ENCODE measurements at regions not wholly inside any gene's neighbourhood (a gene's known extent, or its start where the extent isn't known, plus 50 kb on each side); places are given as distances from the start of the nearest gene placed in this dataset.

DNA sequence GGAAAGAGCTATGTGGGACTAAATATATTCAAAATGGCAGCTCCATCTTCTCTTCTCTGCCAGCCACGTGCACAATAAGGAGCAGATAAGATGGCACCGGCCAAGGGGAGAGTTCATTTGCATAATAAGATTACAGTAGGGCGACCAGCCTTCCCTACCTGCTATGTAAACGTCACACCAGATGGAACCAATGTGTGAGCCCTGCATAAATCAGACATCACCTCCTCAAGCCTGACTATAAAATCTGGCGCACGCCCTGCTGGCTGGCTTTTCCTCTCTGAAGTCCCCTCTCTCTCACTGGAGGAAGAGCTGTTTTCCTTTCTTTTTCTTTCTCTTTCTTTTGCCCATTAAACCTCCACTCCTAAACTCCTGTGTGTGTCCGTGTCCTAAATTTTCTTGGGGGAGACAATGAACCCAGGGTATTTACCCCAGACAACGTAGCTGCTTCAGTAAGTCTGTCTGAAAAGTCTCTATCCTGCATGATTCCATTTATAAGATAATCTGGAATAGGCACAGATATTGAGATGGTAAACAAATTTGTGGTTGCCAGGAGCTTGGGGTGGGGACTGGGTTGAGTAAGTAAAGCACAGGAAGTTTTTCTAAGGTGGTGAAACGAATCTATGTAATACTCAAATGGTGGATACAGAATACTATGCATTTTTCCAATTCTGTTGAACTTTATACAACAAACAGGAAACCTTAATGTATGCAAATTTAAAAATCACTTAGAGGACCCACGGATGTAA, 670.0 kb upstream of the KIRREL3 start:
- no peak for DNase-seq

DNA sequence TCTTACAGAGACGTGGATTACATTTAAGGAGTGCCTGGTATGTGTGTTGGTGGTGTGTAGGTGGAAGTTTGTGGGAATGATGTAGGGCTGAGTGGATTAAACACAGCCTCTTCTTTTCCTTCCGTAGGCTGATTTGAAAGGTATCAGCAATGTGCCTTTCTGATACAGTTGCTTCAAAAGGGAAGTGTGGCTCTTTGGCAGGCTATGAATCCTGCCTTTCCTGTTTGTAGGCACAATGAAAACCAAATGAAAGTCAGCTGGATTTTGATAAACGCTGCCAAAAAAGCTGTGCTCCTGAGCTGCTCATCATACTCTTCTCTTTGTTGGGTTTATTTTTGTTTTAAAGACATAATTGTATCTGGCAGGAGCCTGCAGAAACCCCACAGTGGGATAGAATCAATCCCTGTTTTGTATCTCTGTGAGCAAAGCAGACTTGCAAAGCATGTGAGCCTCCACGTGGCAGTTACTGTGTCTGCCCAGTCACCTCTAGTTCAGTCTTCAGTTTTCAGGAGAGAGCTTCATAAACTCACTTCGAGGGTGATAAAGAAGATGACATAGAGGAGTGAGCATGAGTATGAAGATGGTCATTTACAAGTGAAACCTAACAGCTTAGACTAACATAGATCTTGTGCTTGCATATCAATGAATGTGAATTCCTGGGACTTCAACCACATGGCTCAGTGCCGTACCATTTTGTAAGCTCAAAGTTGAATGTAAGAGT, 655.7 kb upstream of the KIRREL3 start:
- DNase-seq, result no peak

DNA sequence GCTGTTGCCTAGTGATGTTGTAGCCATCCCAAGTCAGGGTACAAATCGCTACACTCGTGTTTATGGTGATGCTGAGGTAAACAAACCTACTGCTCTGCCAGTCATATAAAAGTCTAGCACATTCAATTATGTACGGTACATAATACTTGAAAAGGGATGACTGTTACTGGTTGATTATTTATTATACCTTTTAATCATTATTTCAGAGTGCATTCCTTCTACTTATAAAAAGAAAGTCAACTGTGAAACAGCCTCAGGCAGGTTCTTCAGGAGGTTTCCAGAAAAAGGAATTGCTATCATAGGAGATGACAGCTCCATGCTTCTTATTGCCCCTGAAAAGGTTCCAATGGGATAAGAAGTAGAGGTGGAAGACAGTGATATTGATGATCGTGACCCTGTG, 652.5 kb upstream of the KIRREL3 start:
- no peak for DNase-seq

DNA sequence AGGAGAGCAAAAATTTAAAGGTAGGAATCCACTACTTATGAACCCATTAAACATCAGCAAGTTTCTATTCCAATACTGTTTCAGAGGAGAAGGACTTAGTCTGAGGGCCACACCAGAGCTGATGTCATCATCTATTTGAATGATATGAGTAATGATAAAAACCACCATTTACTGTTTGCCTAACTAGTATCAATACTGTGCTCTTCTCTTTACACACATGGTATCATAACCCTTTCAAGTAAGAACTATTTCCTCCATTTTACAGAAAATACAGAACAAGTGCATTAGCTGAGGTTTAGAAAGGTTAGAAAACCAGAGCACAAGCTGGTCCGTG, 651.3 kb upstream of the KIRREL3 start:
- DNase-seq, result no peak

DNA sequence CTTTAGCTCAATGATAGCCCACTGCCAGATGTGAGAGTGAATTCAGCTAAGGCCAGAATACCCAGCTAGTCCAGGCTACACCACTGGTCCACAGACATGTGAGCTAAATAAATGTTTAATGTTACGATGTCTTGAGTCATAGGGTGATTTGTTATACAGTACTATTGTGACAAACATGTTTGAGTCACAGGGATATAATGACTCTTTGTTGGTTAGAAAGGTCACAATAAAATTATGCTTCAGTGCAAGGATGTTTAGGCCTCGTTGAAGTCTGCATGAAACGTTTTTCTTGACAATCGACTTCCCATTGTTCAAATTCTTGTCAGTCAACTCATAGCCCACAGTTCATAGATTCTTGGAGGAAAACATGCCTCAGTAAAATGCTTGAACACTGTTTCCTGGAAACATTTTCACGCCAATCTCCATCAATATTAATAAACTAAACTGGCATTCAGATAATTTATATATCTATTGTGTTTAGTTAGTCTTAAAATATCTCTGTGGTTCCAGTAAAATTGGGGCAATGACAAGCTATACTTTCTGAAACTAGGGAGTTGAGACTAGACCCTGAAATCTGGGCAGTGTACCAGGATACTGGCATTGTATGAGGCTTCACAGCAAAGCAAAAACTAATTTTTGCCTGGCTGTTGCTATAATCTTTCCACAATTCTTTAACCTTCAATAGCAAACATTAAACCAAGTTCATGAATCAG, 650.8 kb upstream of the KIRREL3 start:
- DNase-seq, result no peak

DNA sequence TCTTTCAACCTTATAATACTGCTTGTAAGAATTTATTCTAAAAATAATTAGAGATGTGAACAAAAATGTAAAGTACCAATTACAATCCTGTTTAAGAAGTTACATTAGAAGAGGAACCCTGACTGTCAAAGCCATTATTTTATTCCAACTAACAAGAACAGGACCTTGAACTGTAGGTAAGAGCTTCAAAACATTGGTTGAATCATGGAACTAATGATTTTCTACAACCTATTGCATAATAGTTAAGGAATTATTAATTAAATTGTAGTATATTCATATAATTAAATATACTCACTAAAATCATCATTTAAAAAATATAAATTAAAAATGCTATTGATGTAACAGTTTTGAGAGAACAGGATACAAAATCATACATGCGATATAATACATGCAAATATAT, 649.4 kb upstream of the KIRREL3 start:
- DNase-seq, result no peak

DNA sequence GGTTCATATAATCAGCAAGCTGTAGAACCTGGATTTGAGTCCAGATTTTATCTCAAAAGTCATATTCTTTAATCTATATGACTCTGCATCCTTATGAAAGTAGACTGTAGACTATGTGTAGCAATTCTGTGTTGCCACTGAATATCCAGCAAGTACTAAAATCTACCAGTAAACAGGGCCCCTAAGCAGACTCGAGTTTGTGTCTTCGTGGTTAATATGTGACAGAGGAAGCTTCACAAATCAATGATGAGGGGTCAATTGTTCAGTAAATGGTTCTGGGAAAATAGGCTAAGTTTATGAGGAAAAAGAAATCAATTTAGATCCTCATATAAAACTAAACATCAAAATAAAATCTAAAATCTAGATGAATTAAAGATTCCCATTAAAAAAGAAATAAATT, 648.5 kb upstream of the KIRREL3 start:
- DNase-seq, result no peak

DNA sequence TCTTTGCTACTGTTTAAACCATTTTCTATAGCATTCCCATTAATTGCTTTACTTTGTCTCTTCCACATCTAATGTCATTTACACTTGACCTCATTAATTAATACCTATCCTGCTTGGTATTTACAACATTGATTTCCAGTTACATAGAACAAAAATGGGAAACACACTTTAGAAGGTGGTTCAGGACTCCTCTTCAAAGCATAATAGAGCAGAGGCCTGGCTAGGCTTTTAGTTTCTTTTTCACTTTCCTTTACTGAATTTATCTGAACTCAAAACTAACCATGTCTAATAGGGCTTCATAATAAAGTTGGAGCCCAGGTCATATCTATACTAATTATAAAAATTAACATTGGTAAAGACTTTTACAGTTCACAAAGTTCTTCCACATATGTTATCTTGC, 648.0 kb upstream of the KIRREL3 start:
- DNase-seq, result no peak

DNA sequence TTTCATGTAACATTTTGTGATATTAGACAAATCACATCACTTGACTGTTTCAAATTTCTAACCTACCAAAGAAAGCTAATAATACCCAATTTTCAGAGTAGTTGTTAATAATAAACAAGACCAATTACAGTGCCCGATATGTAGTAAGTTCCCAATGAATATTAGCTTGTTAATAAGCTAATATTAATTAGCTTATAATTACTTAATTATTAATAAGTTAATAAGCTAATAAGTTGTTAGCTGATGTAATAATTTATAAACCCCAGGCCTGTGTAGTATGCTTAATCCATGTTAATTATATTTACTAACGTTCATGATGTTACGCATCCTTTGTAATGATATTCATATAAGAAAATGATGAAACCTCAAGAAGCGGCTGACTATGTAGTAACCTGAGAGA, 643.8 kb upstream of the KIRREL3 start:
- DNase-seq, result no peak

DNA sequence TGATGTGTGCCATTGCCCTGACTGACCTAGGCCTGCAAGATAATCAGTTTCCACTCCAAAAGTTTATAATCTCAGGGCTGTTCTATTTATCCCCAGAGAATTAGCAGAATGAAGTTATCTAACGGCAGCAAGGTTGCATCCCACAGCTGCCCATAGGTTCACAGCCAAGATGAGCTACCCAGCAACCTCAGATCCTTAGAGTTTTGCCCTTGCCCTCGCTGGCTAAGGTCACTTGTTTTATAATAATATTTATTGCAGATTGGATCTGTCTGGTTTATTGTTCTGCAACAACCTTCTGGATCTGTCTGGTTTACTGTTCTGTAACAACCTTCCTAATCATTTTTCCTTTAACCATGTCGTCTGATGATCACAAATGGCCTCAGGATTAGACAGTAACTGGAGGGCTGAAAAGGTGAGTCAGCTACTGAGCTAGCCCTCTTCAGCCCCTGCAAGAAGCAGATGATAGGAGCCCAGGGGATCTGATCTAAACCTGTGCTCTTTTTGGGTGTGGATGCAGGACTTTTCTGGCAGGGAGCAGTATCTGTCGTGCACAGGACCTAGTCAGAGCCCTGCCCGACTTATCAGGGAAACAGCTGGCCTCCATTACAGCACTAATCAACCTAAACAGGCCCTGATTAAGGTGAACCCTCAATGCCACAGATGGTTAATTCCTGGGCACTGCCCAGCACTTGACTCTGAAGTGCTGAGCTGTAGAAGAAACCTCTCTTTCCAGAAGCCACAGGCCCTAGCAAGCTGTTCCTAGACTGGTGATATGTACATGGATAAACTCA, 642.9 kb upstream of the KIRREL3 start:
- no peak for DNase-seq

DNA sequence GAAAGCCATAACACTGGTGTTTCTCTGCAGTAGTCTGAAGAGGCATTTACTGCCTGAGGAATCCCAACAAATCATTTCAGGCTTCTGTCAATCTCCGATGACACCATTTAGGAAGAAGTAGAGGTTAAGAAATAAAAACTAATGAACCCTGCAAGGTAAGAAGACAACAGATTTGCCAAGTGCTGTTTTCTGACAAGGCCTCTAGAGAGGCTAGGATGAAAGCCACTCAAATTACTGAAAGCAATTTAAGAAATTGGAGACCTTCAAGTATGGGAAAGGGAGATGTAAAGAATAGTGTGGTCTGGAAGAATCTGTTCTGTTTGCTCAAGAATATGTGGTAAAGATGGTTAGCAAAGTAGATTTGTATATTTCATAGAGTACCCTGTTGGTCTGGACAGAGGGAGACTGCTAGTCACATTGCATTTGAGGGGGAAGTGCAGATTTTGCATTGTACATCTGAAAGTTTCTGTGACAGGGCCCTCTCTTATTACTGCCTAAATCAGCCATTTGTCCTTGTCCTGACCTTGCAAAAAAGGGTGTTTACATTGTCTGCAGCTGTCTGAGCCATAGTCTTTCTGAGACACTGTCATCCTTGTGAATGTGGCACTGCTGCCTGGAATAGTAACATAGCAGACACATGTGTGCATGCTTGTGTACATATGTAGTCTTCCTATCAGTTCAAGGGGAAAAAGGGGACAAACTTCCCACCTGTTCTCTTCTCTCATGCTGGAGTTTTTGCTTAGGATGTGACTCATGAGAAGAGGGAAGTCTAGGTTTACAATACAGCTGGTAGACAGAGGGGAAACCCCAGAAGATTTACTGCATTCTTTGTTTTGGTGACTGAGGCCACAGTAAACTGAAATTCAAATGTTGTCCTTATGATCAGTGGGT, 640.2 kb upstream of the KIRREL3 start:
- no peak for DNase-seq

DNA sequence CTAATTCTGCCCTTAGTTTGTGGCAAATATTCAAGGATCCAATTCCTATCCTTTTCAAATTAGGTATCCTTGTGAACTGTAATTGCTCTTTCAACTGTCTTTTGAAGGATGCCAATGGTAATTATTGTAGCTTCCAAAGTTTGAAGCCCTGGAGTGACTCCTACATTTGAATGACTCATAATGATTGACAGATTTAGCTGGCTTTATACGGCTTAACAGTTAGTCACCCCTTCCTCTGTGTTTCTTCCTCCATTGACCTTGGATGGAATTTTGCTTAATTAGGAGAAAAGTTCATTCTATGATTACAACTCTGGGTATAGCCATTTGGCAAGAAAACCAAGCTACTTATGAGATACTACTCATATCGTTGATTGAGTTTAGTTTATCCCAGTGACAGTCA, 639.3 kb upstream of the KIRREL3 start:
- DNase-seq, result no peak

DNA sequence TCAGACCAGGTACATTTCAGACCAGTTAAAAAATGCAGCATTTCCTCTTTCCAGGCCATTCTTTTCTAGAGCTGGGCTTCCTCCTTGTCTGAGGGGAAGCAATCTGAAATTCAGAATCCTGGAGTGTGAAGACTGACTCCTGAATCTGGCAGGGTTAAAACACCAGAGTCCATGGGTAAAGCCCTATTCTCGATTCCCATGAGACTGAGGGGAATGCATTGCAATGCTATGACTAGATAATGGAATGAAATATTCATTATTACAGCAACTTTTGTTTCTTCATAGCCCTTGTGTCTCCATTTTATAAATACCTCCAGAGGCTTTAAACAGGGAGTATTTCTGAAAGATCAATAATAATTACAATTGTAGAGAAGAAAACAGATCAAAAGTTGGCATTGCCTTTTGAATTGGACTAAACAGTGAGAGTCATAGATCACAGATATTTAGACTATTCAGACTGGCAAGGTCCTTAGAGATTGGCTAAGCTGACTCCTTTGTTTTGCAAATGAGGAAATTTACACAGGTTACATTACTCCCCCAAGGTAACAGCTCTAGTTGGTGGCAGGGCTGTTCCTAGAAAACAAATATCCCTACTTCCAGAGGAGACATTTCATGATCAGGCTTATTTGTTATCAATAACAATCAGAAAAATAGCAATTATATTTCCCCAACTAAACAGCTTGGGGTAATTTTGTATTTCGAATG, 632.6 kb upstream of the KIRREL3 start:
- DNase-seq, result no peak

DNA sequence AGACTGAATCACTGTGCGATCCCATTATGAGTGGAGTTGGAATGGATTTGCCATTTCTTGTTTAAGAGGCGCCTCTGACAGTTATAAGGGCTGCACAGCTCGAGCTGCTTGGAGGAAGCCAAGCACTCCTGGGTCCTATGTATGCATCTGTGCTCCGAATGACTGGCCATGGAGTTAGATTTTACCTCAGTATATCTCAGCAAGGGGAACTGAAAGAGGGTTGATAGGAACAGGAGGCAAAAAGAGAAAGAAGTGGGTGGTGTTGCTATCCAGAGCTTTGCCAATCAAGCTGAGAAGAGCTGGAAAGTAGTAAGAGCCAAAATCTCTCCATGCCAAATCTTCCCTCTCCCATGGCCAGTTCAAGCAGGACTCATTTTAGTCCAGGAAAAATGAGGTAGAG, 632.0 kb upstream of the KIRREL3 start:
- no peak for DNase-seq

DNA sequence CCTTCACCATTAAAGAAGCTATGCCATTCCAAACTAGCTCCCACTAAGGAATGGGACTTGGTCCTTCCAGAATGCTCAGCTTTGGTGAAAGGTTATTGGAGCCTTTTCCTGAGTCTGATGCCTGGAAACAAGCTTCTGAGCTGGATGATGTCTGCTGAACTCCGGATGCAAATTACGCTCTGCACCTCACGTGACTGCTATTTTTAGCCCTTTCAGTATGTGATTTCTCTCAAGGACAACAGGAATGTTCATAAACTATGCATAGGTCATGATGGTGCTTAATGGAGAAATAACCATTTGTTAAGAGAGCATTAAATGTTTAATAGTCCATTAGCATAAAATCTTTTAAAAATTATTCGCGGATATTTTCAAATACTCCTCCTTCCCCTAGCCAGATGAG, 631.4 kb upstream of the KIRREL3 start:
- DNase-seq, result no peak

DNA sequence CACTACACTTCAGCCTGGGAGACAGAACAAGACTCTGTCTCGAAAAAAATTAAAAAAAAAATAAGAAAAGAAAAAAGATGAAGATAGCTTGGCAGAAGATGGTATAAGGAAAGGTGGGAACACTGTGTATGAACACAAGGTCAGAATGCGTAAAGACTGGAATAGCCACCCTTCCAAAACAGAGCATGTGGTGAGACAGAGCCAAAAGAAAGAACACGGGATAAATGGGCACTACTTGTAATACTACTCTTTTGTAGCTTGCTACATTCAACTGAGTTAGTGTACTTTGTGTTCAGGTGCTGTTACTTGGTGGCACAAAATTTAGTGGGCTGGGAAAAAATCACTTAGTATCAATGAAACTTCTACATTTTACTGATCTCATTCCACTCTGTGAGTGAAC, 628.6 kb upstream of the KIRREL3 start:
- no peak for DNase-seq

DNA sequence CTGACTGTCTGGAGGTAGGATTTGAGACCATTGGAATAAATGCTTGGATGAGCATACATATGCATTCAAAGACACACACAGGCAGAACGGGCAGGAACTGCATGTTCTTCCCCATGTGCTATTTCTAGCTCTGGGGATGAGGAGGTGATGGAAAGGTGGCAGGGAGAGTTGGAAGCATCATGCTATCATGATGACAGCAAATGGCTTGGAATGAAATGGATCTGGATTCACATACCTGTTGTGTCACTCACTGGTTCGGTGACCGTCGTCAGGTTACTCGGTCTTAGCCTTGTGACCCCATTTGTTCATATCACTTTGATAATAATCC, 627.9 kb upstream of the KIRREL3 start:
- no peak for DNase-seq

DNA sequence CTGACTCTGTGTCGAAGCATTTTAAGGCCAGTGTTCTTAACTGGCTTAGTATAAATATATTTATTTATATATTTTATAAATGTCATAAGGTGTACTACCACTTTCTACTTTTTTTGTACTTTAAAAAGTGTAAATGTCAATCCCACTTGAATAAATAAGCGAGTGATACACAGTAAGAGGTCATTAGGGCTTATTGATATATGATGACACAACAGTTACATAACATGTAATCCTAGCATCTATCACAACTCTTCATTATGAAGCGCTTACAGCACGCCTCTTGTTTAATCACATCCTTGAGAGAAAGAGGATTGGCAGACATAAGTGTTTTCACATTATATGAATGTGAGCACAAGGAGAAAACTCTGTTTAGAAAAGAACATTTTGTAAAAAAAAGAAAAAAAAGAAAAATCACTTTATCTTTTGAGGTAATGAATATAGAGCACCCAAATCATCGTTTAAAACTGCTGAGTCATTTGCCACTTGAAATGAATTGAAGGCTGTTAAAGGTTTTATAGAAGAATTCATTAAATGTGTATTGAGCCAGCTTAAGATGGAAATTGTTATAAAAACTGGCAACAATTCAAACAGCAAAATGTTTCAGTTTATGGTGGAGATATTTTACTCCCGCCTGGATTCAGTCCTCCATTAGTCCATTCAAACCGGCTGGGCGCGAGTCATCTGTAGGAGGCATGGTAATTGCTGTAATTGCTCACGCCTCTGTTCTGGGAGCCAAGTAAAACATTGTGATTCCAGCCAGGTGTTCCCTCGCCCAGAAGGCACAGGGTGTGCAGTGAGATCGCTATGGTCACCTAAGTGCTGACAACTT, 627.3 kb upstream of the KIRREL3 start:
- DNase-seq, result peak; percentile 89

DNA sequence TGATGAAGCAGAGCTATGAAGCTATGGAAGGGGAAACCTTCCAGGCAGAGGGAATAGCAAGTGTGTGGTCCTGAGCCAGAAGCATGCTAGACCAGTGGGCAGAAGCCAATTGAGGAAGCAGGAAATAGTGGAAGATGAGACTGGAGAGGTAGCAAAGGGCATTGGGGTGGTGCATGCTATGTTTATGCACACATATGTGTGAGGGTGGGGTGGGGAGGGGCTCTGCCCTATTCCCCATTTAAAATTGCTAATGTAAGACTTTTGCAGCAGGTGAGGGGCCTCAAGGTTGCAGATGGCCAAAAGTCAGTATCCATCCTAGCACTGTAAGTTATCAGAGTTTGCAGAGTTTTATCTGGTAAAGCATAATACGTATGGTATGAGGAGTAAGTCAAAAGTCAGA, 626.6 kb upstream of the KIRREL3 start:
- peak; percentile 43 for DNase-seq

DNA sequence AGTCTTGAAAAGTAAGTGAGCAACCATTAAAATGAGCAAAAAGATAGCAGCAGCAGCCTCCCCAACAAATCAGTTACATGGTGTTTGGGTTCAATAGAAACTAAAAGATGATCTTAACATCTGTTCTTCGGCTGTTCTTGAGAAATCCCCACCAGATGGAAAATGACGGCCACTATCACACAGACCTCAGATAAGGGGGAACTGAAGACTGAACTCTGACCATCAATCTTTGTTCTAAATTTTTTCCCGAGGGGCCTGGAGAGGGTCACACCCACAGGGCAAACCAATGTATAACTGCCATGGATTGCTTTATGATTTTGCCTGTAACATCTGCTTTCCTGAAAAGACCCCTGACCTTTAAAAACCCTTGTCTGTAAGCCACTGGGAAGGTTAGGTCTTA, 624.8 kb upstream of the KIRREL3 start:
- DNase-seq, result no peak

DNA sequence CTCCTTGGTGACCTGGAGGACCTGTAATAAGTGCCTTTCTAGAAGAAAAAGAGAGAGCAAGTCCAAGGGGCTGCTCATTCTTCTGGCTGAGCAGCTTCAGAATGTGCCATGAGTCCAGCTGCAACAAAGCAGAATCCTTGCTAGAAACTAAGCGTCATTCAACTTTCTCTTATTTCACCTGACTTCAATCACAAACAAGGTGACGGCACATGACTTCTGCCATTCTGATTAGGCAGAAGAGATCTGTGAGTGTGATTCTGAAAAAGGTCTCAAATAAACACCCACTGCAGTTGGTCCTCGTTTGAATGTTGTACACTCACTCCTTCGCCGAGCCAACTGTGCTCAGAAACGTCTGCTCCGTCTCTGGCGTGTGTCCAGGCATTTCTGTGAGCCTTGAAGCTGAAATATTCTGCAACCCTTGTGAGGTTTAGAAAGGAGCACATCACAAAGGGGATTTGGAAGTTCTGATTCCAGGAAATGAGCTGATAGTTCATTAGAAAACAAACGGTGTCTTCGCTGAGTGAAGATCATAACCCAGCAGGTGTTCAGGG, 623.8 kb upstream of the KIRREL3 start:
- DNase-seq, result no peak
